ENCODE measurements at regions not wholly inside any gene's neighbourhood (a gene's known extent, or its start where the extent isn't known, plus 50 kb on each side); places are given as distances from the start of the nearest gene placed in this dataset.

DNA sequence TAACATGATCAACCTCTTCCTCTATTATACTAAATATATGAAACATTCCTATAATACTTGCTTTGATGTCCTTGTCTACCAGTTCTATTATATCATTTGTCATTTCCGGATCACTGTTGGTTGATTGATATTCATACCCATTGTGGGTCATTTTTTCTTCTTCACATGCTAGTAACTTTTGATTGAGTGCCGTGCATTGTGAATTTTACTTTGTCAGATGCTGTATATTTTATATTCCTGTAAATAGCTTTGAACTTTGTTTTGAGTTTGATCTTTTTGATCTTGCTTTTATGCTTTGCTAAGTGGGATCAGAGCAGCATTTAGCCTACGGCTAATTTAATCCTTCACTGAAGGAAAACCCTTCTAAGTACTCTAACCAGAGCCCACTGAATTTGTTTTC is 168.9 kb upstream of the RAB6C start:
- no peaks in the 10 kb centered on the region for H3K36me3 ChIP-seq
- TF ChIP-seq EP300 (IDR thresholded peaks at IDR 0.05) (no peak), POLR2A (IDR thresholded peaks at IDR 0.05) (no peak)
- TF ChIP-seq, protein P1, sequence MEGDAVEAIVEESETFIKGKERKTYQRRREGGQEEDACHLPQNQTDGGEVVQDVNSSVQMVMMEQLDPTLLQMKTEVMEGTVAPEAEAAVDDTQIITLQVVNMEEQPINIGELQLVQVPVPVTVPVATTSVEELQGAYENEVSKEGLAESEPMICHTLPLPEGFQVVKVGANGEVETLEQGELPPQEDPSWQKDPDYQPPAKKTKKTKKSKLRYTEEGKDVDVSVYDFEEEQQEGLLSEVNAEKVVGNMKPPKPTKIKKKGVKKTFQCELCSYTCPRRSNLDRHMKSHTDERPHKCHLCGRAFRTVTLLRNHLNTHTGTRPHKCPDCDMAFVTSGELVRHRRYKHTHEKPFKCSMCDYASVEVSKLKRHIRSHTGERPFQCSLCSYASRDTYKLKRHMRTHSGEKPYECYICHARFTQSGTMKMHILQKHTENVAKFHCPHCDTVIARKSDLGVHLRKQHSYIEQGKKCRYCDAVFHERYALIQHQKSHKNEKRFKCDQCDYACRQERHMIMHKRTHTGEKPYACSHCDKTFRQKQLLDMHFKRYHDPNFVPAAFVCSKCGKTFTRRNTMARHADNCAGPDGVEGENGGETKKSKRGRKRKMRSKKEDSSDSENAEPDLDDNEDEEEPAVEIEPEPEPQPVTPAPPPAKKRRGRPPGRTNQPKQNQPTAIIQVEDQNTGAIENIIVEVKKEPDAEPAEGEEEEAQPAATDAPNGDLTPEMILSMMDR (IDR thresholded peaks at IDR 0.05), result no peak
- H3K27me3 ChIP-seq, result no peaks in the 10 kb centered on the region
- no peak for DNase-seq
- intact Hi-C loops (cut with DNase I), result no loop called here
- no peaks in the 10 kb centered on the region for H3K4me1 ChIP-seq (ENCODE audit: insufficient read depth)
- no peak overlapping the region for H3K4me3 ChIP-seq
- 83 to 89% (median 89%) methylated on average over 3 of the region's 3 CpGs for WGBS, 3 donors
- no peak overlapping the region for H3K27ac ChIP-seq
- H3K9me3 ChIP-seq, result no peaks in the 10 kb centered on the region

DNA sequence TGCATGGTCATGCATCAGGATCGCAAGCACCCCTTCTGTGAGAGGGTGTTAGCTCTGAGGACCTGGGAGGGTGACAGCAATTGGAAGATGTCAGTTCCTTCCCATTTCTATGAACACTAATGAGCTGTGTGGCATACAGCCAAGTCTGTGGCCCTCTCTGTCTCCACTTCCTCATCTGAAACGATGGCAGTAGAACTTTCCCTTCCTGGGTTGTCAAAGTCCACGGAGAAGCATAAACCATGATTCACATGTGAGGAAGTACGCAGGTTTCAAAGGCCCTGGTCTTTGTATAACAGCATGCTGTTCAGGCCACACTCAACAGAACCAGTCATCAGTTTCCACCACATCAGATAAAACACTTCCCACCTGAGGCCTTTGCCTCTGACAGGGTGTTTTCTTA is 167.4 kb upstream of the RAB6C start:
- 52 to 75% (median 75%) methylated on average over 4 of the region's 4 CpGs for WGBS, 3 donors
- Histone ChIP-seq H3K9me3 (no peaks in the 10 kb centered on the region), H3K36me3 (no peaks in the 10 kb centered on the region), H3K27ac (no peak overlapping the region), H3K4me1 (ENCODE audit: insufficient read depth) (no peaks in the 10 kb centered on the region), H3K27me3 (no peaks in the 10 kb centered on the region), H3K4me3 (no peak overlapping the region)
- TF ChIP-seq EP300 (IDR thresholded peaks at IDR 0.05), result no peak
- intact Hi-C loops (cut with DNase I), result no loop called here
- DNase-seq, result no peak

DNA sequence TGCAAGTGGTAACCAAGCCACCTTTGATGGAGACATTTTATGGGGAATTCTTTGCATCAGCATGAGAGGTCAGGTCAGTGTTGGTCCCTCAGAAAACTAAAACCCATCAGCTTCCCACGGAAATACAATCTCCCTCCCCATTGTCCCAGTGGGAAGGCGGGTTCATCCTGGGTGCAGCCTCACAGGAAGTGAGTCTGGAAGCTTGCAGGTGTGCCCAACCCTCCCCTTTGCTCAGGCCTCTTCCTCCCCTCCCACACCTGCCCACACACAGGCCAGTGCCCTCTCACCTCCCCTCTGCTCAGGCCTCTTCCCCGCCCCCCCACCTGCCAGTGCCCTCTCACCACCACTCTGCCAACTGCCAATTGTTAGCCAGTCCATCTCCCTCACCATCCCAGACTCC is 166.8 kb upstream of the RAB6C start:
- Histone ChIP-seq H3K4me3 (no peak overlapping the region), H3K36me3 (no peaks in the 10 kb centered on the region), H3K9me3 (no peaks in the 10 kb centered on the region), H3K27me3 (no peaks in the 10 kb centered on the region), H3K4me1 (ENCODE audit: insufficient read depth) (no peaks in the 10 kb centered on the region), H3K27ac (no peak overlapping the region)
- TF ChIP-seq POLR2A (IDR thresholded peaks at IDR 0.05) (no peak), EP300 (IDR thresholded peaks at IDR 0.05) (no peak)
- TF ChIP-seq, protein P1 (IDR thresholded peaks at IDR 0.05), result no peak
- no peak for DNase-seq
- 86 to 88% (median 87%) methylated on average over 3 of the region's 3 CpGs for WGBS, 3 donors
- intact Hi-C loops (cut with DNase I), result no loop called here

DNA sequence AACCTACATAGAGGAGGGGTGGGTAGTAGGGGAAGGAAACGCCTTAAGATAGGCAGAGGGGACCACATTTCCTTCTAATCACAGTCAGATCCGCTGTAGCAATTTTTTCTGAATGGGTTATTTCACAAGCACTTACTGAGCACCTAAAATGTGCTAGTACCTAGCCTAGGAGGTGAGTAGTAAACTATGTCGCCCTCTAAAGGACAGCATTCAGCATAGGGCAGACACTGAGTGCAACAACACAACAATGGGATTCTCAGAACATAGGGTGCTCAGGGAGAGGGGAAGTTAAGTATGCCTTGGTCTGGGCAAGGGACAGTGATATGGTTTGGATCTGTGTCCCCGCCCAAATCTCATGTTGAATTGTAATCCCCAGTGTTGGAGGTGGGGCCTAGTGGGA is 166.1 kb upstream of the RAB6C start:
- intact Hi-C loops (cut with DNase I), result no loop called here
- TF ChIP-seq, protein P1 (IDR thresholded peaks at IDR 0.05), result no peak
- TF ChIP-seq EP300 (IDR thresholded peaks at IDR 0.05) (no peak), POLR2A (IDR thresholded peaks at IDR 0.05) (no peak)
- no peaks in the 10 kb centered on the region for H3K9me3 ChIP-seq
- DNase-seq, result no peak
- 78 to 84% (median 79%) methylated on average over 4 of the region's 4 CpGs for WGBS, 3 donors
- no peak overlapping the region for H3K27ac ChIP-seq
- no peak overlapping the region for H3K4me3 ChIP-seq
- H3K36me3 ChIP-seq, result no peaks in the 10 kb centered on the region
- H3K4me1 ChIP-seq (ENCODE audit: insufficient read depth), result no peaks in the 10 kb centered on the region
- H3K27me3 ChIP-seq, result no peaks in the 10 kb centered on the region

DNA sequence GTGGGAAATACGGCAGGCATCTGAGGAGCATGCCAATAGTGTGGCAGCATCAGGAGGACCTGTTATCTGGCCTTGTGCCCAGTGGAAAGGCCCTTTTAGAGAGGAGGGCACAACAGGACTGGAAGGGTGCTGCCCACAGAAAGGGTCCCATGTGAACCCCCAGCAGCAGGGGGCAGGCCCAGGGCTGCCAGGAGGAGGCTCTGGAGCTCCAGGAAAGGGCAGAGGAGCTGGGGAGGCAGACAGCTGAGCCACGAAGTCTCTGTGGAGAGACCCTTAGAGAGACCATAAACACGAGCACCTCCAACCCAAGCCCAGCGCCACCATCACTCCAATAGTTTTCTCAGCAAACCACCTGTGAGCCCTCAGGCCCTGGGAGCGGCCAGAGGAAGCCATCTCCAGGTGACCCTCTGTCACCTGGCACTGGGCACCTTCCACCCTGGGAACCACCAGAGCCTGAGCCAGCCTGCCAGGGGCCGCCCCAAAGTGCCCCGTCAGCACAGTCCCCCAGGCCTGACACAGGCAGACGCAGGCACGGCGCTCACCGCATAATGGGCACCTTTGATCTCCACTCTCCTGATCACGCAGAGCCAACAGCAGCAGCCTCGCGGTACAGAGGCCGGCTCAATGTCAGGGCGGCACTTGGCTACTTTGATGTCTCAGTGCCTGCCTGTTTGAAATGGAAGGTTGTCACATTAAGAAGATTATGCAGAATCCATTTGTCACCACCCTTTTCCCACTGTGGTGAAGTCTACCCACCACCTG is 162.5 kb upstream of the RAB6C start:
- intact Hi-C loops (cut with DNase I), result no loop called here
- H3K9me3 ChIP-seq, result no peaks in the 10 kb centered on the region
- TF ChIP-seq, protein P1 (IDR thresholded peaks at IDR 0.05), result no peak
- no peak for TF ChIP-seq EP300 (IDR thresholded peaks at IDR 0.05)
- no peak for TF ChIP-seq POLR2A (IDR thresholded peaks at IDR 0.05)
- no peaks in the 10 kb centered on the region for H3K4me1 ChIP-seq (ENCODE audit: insufficient read depth)
- H3K27me3 ChIP-seq, result no peaks in the 10 kb centered on the region
- no peak overlapping the region for H3K4me3 ChIP-seq
- 86 to 92% (median 89%) methylated on average over 16 of the region's 16 CpGs for WGBS, 3 donors
- H3K36me3 ChIP-seq, result no peaks in the 10 kb centered on the region
- DNase-seq, result no peak
- H3K27ac ChIP-seq, result no peak overlapping the region

Measured in ovary (tissue), 7 donors.